Cardiac muscle cell (in vitro differentiated cells and primary cell): ENCODE measurements at regions not wholly inside any gene's neighbourhood (a gene's known extent, or its start where the extent isn't known, plus 50 kb on each side); places are given as distances from the start of the nearest gene placed in this dataset.

Source experiments
- DNase-seq, 2 donors: peaks; one replicate each; pipeline versions ENCODE4 v3.0.0 to v3.0.0-alpha.2; 2010 to 2017; ENCODE audit warnings: low read depth in 1 of 2, low spot score in 1 of 2
- H3K27ac ChIP-seq: fragments of 200-600 bp; sonication (generic); 2 replicates; pipeline ENCODE4 v1.5.1; 2016
- H3K27me3 ChIP-seq: fragments of 200-600 bp; sonication (generic); 2 replicates; pipeline ENCODE4 v1.6.0; 2016; ENCODE audit warnings: control low read depth
- H3K36me3 ChIP-seq: fragments of 200-600 bp; sonication (generic); 2 replicates; pipeline ENCODE4 v1.5.1; 2016; ENCODE audit warnings: control low read depth
- H3K4me1 ChIP-seq: fragments of 200-600 bp; sonication (generic); 2 replicates; pipeline ENCODE4 v1.8.1; 2017; ENCODE audit warnings: low read depth, mild to moderate bottlenecking, mixed run types
- H3K4me3 ChIP-seq: fragments of 200-600 bp; sonication (generic); 2 replicates; pipeline ENCODE4 v1.5.1; 2016; ENCODE audit warnings: mild to moderate bottlenecking
- H3K9me3 ChIP-seq: fragments of 200-600 bp; sonication (generic); 2 replicates; pipeline ENCODE4 v1.5.1; 2017; ENCODE audit warnings: low read depth, mild to moderate bottlenecking, control low read depth
- CTCF ChIP-seq: IDR thresholded peaks from 2 replicates; pipeline ENCODE4 v1.5.1; 2012; ENCODE audit warnings: low read depth, mild to moderate bottlenecking, low read length

GRCh38 chr11:112499153-112499880, 238.7 kb upstream of the PLET1 start:
- no peaks in the 10 kb centered on the region for H3K36me3 ChIP-seq
- no peak overlapping the region for H3K27ac ChIP-seq
- no peaks in the 10 kb centered on the region for H3K27me3 ChIP-seq
- no peak overlapping the region for H3K4me3 ChIP-seq
- TF ChIP-seq CTCF = no peak
- no peaks in the 10 kb centered on the region for H3K9me3 ChIP-seq
- no peak for DNase-seq
- no peaks in the 10 kb centered on the region for H3K4me1 ChIP-seq

- H3K9me3 ChIP-seq = no peaks in the 10 kb centered on the region
- H3K36me3 ChIP-seq = no peaks in the 10 kb centered on the region
- H3K27me3 ChIP-seq = no peaks in the 10 kb centered on the region
- DNase-seq = no peak
- no peak overlapping the region for H3K4me3 ChIP-seq
- no peak overlapping the region for H3K27ac ChIP-seq
- no peak for TF ChIP-seq CTCF
- no peaks in the 10 kb centered on the region for H3K4me1 ChIP-seq
Measured at GRCh38 chr11:112499881-112500204, 239.2 kb upstream of the PLET1 start.

GRCh38 chr11:112503410-112503809, 242.8 kb upstream of the PLET1 start:
- TF ChIP-seq CTCF = no peak
- H3K27me3 ChIP-seq = no peaks in the 10 kb centered on the region
- no peak for DNase-seq
- H3K36me3 ChIP-seq = no peaks in the 10 kb centered on the region
- no peaks in the 10 kb centered on the region for H3K4me1 ChIP-seq
- H3K9me3 ChIP-seq = no peaks in the 10 kb centered on the region
- H3K4me3 ChIP-seq = no peak overlapping the region
- no peak overlapping the region for H3K27ac ChIP-seq

GRCh38 chr11:112504056-112504455, 243.4 kb upstream of the PLET1 start:
- Histone ChIP-seq H3K9me3 (no peaks in the 10 kb centered on the region), H3K4me1 (no peaks in the 10 kb centered on the region), H3K27ac (no peak overlapping the region), H3K36me3 (no peaks in the 10 kb centered on the region), H3K4me3 (no peak overlapping the region), H3K27me3 (no peaks in the 10 kb centered on the region)
- no peak for TF ChIP-seq CTCF
- DNase-seq = no peak

- TF ChIP-seq CTCF = no peak
- Histone ChIP-seq H3K4me1 (no peaks in the 10 kb centered on the region), H3K36me3 (no peaks in the 10 kb centered on the region), H3K27ac (no peak overlapping the region), H3K9me3 (no peaks in the 10 kb centered on the region), H3K27me3 (no peaks in the 10 kb centered on the region), H3K4me3 (no peak overlapping the region)
- no peak for DNase-seq
Measured at GRCh38 chr11:112506852-112507251, 246.2 kb upstream of the PLET1 start.
